ENCODE measurements at regions not wholly inside any gene's neighbourhood (a gene's known extent, or its start where the extent isn't known, plus 50 kb on each side); places are given as distances from the start of the nearest gene placed in this dataset.

DNA sequence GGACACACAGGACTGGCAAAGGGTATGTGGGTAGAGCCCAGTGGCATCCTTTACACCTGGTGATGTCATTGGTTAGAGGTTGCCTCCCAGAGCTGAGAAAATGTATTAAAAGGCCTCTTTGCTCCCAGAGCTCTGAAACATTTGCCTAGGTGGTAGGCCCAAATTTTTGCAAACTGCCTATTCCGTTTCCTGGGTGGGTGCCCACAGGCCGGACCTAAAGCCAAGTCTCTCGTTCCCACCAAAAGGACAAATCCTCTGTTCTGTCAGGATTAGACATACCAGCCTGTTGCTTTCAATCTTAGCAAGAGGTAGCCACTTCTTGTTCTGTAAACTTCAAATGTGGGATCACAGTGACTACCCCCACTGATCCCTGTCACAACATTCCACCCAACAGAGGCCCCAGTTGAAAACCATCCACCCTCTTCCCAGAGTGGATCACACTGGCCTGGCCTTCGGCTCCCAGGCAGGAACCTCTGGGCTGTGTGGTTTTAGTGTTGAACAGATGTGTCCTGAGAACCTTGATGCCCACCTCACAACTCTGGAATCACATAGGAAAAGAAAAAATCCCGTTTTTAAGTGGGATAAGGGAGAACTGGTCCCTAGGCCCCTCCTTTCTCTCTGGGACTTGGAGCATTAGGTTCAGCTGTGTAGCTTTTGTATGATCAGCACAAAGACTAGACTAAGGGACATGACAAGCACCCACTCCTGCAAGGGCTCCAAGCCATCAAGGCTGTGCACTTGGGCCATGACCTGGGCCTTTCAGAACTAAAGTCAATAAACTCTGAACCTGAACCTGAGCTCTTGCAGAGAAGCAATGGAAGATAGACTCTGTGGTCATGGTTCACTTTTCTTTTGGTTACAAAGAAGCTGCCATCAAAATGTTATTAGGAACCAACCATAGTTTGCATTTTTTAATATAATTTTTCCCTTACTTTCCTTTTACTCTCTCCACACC lies 211.3 kb downstream of the CYP26B1 start:
- TF ChIP-seq EZH2phosphoT487 (IDR thresholded peaks at IDR 0.05; ENCODE audit: low read depth), result no peak
- TF ChIP-seq, protein P1, sequence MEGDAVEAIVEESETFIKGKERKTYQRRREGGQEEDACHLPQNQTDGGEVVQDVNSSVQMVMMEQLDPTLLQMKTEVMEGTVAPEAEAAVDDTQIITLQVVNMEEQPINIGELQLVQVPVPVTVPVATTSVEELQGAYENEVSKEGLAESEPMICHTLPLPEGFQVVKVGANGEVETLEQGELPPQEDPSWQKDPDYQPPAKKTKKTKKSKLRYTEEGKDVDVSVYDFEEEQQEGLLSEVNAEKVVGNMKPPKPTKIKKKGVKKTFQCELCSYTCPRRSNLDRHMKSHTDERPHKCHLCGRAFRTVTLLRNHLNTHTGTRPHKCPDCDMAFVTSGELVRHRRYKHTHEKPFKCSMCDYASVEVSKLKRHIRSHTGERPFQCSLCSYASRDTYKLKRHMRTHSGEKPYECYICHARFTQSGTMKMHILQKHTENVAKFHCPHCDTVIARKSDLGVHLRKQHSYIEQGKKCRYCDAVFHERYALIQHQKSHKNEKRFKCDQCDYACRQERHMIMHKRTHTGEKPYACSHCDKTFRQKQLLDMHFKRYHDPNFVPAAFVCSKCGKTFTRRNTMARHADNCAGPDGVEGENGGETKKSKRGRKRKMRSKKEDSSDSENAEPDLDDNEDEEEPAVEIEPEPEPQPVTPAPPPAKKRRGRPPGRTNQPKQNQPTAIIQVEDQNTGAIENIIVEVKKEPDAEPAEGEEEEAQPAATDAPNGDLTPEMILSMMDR (IDR thresholded peaks at IDR 0.05; ENCODE audit: low read depth, low read length), result no peak
- Histone ChIP-seq H3K9ac (ENCODE audit: low read length) (no peak overlapping the region), H3K27me3 (ENCODE audit: low read depth, low read length) (no peaks in the 10 kb centered on the region), H4K20me1 (ENCODE audit: insufficient read depth, low read length) (no peaks in the 10 kb centered on the region), H3K36me3 (replicated peaks; ENCODE audit: low read depth, low read length) (no peaks in the 10 kb centered on the region), H2AFZ (ENCODE audit: low read depth, low read length) (no peak overlapping the region), H3K9me3 (ENCODE audit: insufficient read depth, low read length) (no peaks in the 10 kb centered on the region), H3K4me3 (ENCODE audit: low read length) (no peak overlapping the region), H3K27ac (ENCODE audit: low read length) (no peak overlapping the region), H3K79me2 (ENCODE audit: low read length) (no peaks in the 10 kb centered on the region), H3K4me1 (ENCODE audit: low read length) (no peaks in the 10 kb centered on the region), H3K4me2 (ENCODE audit: low read length) (no peak overlapping the region)

DNA sequence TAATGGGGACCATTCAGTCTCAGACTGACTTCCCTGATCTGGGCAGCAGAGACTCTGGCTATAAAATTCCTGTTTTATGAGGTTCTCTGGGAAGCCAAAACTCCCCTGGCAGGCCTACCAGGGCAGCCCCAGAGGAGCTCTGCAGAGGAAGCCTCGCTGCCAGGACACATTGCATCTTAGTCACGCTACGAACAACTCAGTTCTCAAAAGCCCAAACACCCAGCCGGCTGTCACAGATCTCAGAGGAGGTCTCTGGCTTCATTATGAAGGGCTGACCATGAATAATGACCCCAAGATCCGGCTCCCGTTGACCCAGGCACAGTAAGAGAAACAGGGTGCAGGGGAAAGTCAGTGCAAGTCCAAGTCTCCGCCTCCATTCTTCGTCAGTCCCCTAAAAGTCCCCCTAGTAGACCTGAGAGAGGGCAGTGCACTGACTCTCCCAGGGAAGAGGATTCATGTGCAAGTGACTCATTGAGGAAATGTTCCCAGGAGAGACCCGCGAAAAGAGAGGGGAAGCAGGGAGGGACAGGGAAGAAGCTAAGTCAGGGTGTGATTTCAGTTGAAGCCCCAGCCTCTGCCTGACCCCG lies 212.3 kb downstream of the CYP26B1 start:
- no peak overlapping the region for H3K27ac ChIP-seq (ENCODE audit: low read length)
- H4K20me1 ChIP-seq (ENCODE audit: insufficient read depth, low read length), result no peaks in the 10 kb centered on the region
- H3K9me3 ChIP-seq (ENCODE audit: insufficient read depth, low read length), result no peaks in the 10 kb centered on the region
- no peak overlapping the region for H3K4me2 ChIP-seq (ENCODE audit: low read length)
- H3K79me2 ChIP-seq (ENCODE audit: low read length), result no peaks in the 10 kb centered on the region
- H3K4me1 ChIP-seq (ENCODE audit: low read length), result no peaks in the 10 kb centered on the region
- no peak overlapping the region for H2AFZ ChIP-seq (ENCODE audit: low read depth, low read length)
- no peak overlapping the region for H3K9ac ChIP-seq (ENCODE audit: low read length)
- TF ChIP-seq, protein P1 (IDR thresholded peaks at IDR 0.05; ENCODE audit: low read depth, low read length), result no peak
- TF ChIP-seq EZH2phosphoT487 (IDR thresholded peaks at IDR 0.05; ENCODE audit: low read depth), result no peak
- H3K4me3 ChIP-seq (ENCODE audit: low read length), result no peak overlapping the region
- H3K36me3 ChIP-seq (replicated peaks; ENCODE audit: low read depth, low read length), result no peaks in the 10 kb centered on the region
- no peaks in the 10 kb centered on the region for H3K27me3 ChIP-seq (ENCODE audit: low read depth, low read length)

DNA sequence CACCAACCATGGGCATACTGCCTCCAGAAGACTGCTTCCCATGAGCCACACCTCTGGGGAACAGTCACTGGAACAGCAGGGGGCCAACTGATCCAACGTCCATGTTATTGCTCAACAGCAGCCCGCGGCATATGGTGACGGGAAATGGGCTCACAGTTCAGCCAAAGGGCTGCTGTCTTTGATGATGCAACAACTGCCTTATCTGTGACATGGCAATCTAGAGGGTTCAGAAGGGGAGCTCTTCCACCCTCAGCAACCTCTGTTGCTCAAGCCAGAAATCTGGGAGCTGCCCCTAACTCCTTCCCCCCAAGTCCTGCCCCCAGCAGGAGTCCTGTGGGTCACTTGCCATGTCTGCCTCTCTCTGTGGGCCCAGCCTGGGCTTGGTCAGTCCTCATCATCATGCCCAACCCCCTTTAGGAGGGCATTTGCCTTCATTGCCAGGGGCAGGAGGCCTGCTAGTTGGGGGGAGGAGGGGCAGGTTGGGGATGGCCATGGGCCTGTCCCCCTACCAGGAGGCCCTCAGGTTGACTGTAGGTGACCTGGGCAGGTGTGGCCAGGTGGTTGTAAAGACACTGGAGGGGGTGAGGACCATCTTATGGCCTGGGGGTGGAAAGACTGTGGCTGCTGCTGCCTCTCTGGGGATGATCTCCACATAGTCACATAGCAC lies 212.9 kb downstream of the CYP26B1 start:
- TF ChIP-seq, protein P1 (IDR thresholded peaks at IDR 0.05; ENCODE audit: low read depth, low read length), result no peak
- TF ChIP-seq EZH2phosphoT487 (IDR thresholded peaks at IDR 0.05; ENCODE audit: low read depth), result no peak
- no peaks in the 10 kb centered on the region for H3K9me3 ChIP-seq (ENCODE audit: insufficient read depth, low read length)
- H3K27ac ChIP-seq (ENCODE audit: low read length), result no peak overlapping the region

DNA sequence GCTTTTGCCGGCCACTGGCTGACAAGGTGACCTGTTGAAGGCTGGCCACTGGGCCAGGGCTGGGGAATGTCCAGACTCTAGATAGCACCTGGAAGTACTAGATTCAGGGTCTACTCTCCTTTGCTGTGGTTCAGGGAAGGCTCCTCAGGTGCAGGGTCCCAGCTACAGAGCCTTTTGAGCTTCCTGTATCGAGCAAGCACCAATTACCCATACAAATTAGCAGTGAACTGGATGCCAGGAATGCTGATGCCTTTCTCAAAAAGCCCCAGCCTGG lies 213.4 kb downstream of the CYP26B1 start:
- Histone ChIP-seq H3K4me1 (ENCODE audit: low read length) (no peaks in the 10 kb centered on the region), H3K27me3 (ENCODE audit: low read depth, low read length) (no peaks in the 10 kb centered on the region), H3K9me3 (ENCODE audit: insufficient read depth, low read length) (no peaks in the 10 kb centered on the region), H3K4me2 (ENCODE audit: low read length) (no peak overlapping the region), H3K36me3 (replicated peaks; ENCODE audit: low read depth, low read length) (no peaks in the 10 kb centered on the region), H3K79me2 (ENCODE audit: low read length) (no peaks in the 10 kb centered on the region), H3K9ac (ENCODE audit: low read length) (no peak overlapping the region), H3K4me3 (ENCODE audit: low read length) (no peak overlapping the region), H4K20me1 (ENCODE audit: insufficient read depth, low read length) (no peaks in the 10 kb centered on the region), H3K27ac (ENCODE audit: low read length) (no peak overlapping the region), H2AFZ (ENCODE audit: low read depth, low read length) (no peak overlapping the region)
- TF ChIP-seq, protein P1 (IDR thresholded peaks at IDR 0.05; ENCODE audit: low read depth, low read length), result no peak
- no peak for TF ChIP-seq EZH2phosphoT487 (IDR thresholded peaks at IDR 0.05; ENCODE audit: low read depth)

More for the DNA sequence above, 212.9 kb downstream of the CYP26B1 start:
- Histone ChIP-seq H3K4me1 (ENCODE audit: low read length) (no peaks in the 10 kb centered on the region), H3K36me3 (replicated peaks; ENCODE audit: low read depth, low read length) (no peaks in the 10 kb centered on the region), H3K4me3 (ENCODE audit: low read length) (no peak overlapping the region), H2AFZ (ENCODE audit: low read depth, low read length) (no peak overlapping the region), H3K27me3 (ENCODE audit: low read depth, low read length) (no peaks in the 10 kb centered on the region), H3K79me2 (ENCODE audit: low read length) (no peaks in the 10 kb centered on the region), H3K9ac (ENCODE audit: low read length) (no peak overlapping the region), H3K4me2 (ENCODE audit: low read length) (no peak overlapping the region), H4K20me1 (ENCODE audit: insufficient read depth, low read length) (no peaks in the 10 kb centered on the region)
